ENCODE measurements at regions not wholly inside any gene's neighbourhood (a gene's known extent, or its start where the extent isn't known, plus 50 kb on each side); places are given as distances from the start of the nearest gene placed in this dataset.

- no peak overlapping the region for H3K27ac ChIP-seq (ENCODE audit: low read length)
- no peak overlapping the region for H3K9ac ChIP-seq (ENCODE audit: low read length)
- H3K36me3 ChIP-seq (ENCODE audit: insufficient read depth, low read length): no peaks in the 10 kb centered on the region
- H2AFZ ChIP-seq (ENCODE audit: low read depth, low read length): no peak overlapping the region
- no peak overlapping the region for H3K4me3 ChIP-seq (ENCODE audit: low read length)
- H4K20me1 ChIP-seq (ENCODE audit: insufficient read depth): no peaks in the 10 kb centered on the region
- no peaks in the 10 kb centered on the region for H3K79me2 ChIP-seq (replicated peaks; ENCODE audit: insufficient read depth, low read length)
- no peaks in the 10 kb centered on the region for H3F3A ChIP-seq (ENCODE audit: insufficient read depth, low read length, poor library complexity, severe bottlenecking)
- H3K9me3 ChIP-seq (ENCODE audit: low read length): no peaks in the 10 kb centered on the region
- no peaks in the 10 kb centered on the region for H3K27me3 ChIP-seq (ENCODE audit: insufficient read depth, low read depth, low read length)
- H3K9me2 ChIP-seq (ENCODE audit: insufficient read depth, low read length): no peaks in the 10 kb centered on the region
- no peak for TF ChIP-seq CTCF (IDR thresholded peaks at IDR 0.05; ENCODE audit: poor library complexity, severe bottlenecking)
- no peak for TF ChIP-seq POLR2AphosphoS5 (IDR thresholded peaks at IDR 0.05)
- no peak for TF ChIP-seq MXI1 (conservative IDR thresholded peaks at IDR 0.05; ENCODE audit: poor library complexity, severe bottlenecking)
- no peak for TF ChIP-seq SMC3 (conservative IDR thresholded peaks at IDR 0.05; ENCODE audit: poor library complexity)
- no peak for TF ChIP-seq RAD21 (conservative IDR thresholded peaks at IDR 0.05)
- TF ChIP-seq EP300 (conservative IDR thresholded peaks at IDR 0.05; ENCODE audit: poor library complexity, severe bottlenecking): no peak
- TF ChIP-seq TAF1 (IDR thresholded peaks at IDR 0.05; ENCODE audit: low read depth): no peak
- no peak overlapping the region for H3K4me2 ChIP-seq (ENCODE audit: low read length)
These were observed 125.4 kb upstream of the CTNNA2 start for GRCh38 chr2:79387431-79387830.

GRCh38 chr2:79383681-79384080 lies 129.2 kb upstream of the CTNNA2 start:
- no peak overlapping the region for H3K9ac ChIP-seq (ENCODE audit: low read length)
- H3K27me3 ChIP-seq (ENCODE audit: insufficient read depth, low read depth, low read length): no peaks in the 10 kb centered on the region

More at GRCh38 chr2:79383681-79384080, 129.2 kb upstream of the CTNNA2 start:
- Histone ChIP-seq H4K20me1 (ENCODE audit: insufficient read depth) (no peaks in the 10 kb centered on the region), H3K4me3 (ENCODE audit: low read length) (no peak overlapping the region), H3K27ac (ENCODE audit: low read length) (no peak overlapping the region), H2AFZ (ENCODE audit: low read depth, low read length) (no peak overlapping the region), H3K4me2 (ENCODE audit: low read length) (no peak overlapping the region), H3K9me2 (ENCODE audit: insufficient read depth, low read length) (no peaks in the 10 kb centered on the region), H3K79me2 (replicated peaks; ENCODE audit: insufficient read depth, low read length) (no peaks in the 10 kb centered on the region), H3F3A (ENCODE audit: insufficient read depth, low read length, poor library complexity, severe bottlenecking) (no peaks in the 10 kb centered on the region), H3K9me3 (ENCODE audit: low read length) (no peaks in the 10 kb centered on the region), H3K36me3 (ENCODE audit: insufficient read depth, low read length) (no peaks in the 10 kb centered on the region)
- TF ChIP-seq CTCF (IDR thresholded peaks at IDR 0.05; ENCODE audit: poor library complexity, severe bottlenecking) (no peak), POLR2AphosphoS5 (IDR thresholded peaks at IDR 0.05) (no peak), MXI1 (conservative IDR thresholded peaks at IDR 0.05; ENCODE audit: poor library complexity, severe bottlenecking) (no peak), SMC3 (conservative IDR thresholded peaks at IDR 0.05; ENCODE audit: poor library complexity) (no peak), EP300 (conservative IDR thresholded peaks at IDR 0.05; ENCODE audit: poor library complexity, severe bottlenecking) (no peak), TAF1 (IDR thresholded peaks at IDR 0.05; ENCODE audit: low read depth) (no peak), REST (IDR thresholded peaks at IDR 0.05; ENCODE audit: borderline replicate concordance) (no peak), RAD21 (conservative IDR thresholded peaks at IDR 0.05) (no peak), EZH2 (IDR thresholded peaks at IDR 0.05; ENCODE audit: borderline replicate concordance, insufficient read depth, low read length, poor library complexity, severe bottlenecking) (no peak)

Measured in neural cell (in vitro differentiated cells).